Neural progenitor cell (in vitro differentiated cells): ENCODE measurements at regions not wholly inside any gene's neighbourhood (a gene's known extent, or its start where the extent isn't known, plus 50 kb on each side); places are given as distances from the start of the nearest gene placed in this dataset.

Experiments
- CTCF ChIP-seq: fragments of 200-600 bp; sonication (generic); IDR thresholded peaks from 2 replicates; pipeline ENCODE4 v1.5.1; 2017; ENCODE audit warnings: antibody characterized with exemption, mild to moderate bottlenecking
- EZH2 ChIP-seq: fragments of 200-600 bp; sonication (generic); IDR thresholded peaks from 2 replicates; pipeline ENCODE4 v1.6.1; 2017; ENCODE audit warnings: antibody characterized with exemption, mild to moderate bottlenecking, moderate library complexity

- TF ChIP-seq CTCF: no peak
- TF ChIP-seq EZH2: no peak
These were observed 383.7 kb downstream of the PRDM2 start for GRCh38 chr1:14083706-14084105.
